T-helper 9 cell (primary cell): ENCODE measurements at regions not wholly inside any gene's neighbourhood (a gene's known extent, or its start where the extent isn't known, plus 50 kb on each side); places are given as distances from the start of the nearest gene placed in this dataset.

Source experiments
- DNase-seq: peaks from one replicate; pipeline ENCODE4 v3.0.0-alpha.2; 2020

DNA sequence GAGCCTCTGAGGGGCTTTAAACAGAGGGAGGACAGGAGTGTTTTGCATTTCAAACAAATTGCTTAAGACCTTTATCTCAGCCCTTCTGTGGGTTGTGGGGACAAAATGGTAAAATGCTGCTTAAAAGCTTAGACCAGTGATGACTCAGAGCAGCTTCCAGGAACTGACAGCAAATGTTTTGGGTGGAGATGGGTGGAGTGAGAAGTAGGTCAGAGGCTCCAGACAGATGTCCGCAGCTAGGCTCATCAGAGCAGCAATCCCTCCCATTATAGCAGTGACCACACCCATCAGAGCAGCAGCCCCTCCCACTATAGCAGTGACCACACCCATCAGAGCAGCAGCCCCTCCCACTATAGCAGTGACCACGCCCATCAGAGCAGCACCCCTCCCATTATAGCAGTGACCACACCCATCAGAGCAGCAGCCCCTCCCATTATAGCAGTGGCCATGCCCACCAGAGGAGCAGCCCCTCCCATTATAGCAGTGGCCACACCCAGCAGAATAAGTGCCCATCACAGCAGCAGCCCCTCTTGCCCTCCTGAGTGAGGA lies 532.2 kb downstream of the MATN1 start:
- DNase-seq = peak; percentile 23

DNA sequence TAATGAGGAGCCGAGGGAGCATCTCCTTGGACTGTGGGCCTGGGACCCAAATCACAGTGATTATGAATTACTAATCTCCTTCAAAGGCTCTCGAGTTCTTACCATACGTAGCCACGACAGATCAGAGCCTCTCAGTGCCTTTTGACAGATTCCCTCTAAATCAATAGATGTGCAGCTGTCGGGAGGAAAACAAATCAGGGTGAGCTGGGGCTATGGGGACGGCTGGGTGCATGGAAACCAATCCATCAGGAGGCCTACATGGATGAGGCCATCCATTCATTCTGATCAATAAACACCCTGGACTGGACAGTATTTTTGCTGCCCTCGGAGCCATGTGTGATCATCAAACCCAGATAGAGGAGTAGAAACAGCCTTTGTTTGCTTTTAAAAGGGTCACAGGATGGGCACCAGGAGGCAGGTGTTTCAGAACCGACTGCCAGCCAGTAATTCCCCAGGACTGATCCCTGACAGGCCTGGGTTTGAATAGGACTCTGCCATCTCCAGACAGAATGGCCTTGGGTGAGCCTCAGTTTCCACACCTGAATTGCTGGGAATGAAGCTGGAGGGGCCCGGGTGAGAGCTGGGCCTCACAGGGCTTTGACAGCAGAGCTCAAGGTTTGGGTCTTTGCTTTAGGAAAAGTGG lies 532.8 kb downstream of the MATN1 start:
- no peak for DNase-seq

DNA sequence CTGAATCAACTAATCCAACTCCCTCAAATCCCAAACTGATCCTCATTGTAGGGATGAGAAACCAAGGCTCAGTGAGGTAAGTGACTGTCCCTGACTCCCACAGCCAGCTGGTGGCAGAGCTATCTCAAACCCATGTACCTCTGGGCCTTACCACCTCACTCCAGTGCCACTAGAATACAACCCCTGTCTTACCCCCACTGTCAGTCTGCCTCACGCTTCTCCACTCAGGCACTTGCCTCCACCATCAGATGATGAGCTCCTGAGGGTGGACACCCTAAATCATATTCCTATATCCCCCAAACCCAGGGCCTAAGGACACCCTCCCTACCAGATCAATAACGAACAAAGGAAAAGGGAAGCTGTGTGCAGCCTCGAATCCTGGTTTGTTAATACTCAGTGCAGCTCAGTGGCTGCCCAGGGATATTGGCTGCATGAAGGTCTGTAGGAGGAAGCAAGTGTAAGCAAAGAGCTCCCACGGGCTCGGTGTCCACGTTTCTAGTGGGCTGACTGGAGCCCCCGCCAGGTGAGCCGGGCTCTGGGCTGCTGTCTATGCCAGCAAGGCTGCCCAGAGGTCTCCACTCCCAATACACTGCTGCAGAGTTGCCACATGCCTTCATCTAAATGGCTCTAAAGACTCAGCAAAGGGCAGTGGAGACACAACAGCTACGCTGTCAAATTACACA lies 533.4 kb downstream of the MATN1 start:
- no peak for DNase-seq

DNA sequence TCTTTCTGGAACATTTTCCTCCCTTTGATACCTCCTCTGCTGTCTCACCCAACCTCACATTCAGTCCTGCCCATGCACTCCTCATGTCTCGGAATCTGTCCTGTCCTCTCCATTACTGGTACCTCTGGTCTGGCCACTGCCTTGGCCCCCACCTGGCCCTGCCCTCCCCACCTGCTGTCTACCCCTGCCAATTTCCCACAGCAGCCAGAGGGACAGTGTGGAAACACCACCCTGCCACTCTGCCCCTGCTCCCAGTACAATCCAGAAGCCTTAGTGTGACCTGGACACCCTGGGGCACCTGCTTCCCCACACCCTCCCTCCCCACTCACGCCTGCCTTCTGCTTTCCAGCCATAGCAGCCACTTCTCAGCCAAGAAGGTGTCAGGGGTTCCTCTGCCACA lies 534.4 kb downstream of the MATN1 start:
- no peak for DNase-seq

DNA sequence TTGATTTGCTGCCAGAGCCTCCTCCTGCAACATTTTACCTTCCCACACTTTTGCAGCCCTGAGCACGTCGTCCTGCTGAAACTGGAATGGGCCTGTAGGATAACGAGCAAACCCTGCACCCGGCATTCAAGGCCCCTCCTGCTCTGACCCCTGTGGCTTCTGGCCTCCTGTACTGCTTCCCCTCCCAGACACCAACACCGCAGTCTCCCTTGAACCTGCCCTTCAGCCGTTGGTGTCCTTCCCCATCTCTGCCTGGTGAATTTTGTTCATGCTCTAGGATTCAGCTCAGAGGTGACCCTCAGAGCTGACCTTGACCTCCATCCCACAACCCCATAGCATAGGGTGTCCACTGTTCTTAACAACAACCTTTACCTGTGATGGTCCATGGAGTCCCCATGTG lies 535.1 kb downstream of the MATN1 start:
- DNase-seq = no peak

DNA sequence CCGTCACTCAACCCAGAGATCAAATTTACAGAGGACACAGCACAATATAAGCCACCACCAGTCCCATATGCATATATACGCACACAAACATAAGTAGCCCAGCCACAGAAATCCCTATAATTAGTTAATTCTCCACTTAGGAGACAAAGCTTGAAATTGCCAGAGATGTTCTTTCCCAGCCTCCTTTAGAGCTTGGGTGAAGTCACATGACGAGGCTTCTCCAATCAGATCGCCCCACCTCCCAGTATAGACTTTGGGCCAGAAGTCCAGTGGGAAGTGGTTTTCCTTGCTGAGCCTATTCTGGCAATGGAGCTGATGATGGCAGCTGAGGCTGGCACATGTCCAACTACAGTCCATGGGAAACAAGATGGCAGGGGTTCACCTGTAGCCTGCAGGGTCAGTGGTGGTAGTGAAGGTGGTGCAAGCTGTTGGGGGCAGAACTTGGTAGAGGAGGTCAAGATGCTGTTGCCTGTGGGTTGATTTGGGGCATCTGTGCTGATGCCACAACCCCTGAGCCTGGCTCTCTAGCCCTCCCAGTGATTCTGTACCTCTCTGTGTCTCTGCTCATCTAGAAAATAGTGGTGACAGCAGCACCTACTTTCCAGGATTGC lies 535.9 kb downstream of the MATN1 start:
- DNase-seq = no peak

DNA sequence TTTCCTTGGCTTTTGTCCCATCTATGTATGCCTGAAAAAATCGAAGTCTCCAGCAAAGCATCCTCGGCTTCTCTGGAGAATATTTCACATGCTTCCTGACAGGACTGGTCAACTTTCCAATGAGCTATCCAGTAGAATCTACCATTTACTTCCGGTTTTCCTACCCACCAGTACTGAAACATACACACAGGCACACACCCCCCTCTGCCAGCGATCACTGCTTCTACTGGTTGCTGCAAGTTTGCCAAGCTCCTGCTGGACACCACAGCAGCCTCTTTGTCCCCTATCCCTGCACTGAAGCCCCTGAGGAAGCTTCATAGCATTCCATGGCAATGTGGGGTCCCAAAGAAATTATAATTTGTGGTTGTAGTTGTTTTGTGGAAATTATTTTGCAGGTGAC lies 536.8 kb downstream of the MATN1 start:
- DNase-seq = no peak

DNA sequence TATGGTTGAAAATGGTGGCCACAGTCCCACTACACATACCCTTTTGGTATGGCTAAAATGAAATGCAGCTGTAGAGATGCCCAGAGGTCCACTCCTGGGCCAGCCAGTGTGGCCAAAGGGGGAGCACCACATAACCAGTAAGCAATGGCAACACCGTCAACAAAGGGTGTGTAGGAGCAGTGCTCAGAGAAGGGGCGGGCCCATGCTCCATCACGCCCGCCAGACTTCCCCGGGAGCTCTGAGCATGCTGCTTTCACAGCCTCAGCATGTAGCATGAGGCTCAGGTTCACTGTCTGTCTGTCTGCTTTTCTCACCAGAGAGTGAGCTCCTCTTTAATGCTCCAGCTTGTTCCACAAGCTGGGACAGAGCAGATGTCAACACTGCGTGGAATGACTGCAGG lies 537.6 kb downstream of the MATN1 start:
- DNase-seq = no peak

DNA sequence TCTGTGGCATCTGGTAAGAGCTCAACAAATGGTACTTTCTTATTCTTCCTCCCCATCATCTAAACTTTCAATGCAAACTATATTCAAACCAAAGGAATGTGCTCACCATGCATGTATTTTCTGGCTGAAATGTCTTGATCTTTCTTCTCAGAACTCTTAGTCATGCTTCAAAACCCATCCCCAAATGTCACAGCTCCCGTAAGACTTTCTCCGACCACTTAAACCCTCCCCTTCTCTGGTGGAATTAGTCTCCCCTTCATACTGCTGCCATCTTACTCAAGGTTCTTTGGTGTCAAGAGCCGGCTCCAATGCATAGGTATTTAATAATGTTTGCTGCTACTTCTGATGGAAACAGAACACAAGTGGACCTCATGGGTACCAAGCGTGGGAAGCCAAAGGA lies 538.1 kb downstream of the MATN1 start:
- DNase-seq = no peak

DNA sequence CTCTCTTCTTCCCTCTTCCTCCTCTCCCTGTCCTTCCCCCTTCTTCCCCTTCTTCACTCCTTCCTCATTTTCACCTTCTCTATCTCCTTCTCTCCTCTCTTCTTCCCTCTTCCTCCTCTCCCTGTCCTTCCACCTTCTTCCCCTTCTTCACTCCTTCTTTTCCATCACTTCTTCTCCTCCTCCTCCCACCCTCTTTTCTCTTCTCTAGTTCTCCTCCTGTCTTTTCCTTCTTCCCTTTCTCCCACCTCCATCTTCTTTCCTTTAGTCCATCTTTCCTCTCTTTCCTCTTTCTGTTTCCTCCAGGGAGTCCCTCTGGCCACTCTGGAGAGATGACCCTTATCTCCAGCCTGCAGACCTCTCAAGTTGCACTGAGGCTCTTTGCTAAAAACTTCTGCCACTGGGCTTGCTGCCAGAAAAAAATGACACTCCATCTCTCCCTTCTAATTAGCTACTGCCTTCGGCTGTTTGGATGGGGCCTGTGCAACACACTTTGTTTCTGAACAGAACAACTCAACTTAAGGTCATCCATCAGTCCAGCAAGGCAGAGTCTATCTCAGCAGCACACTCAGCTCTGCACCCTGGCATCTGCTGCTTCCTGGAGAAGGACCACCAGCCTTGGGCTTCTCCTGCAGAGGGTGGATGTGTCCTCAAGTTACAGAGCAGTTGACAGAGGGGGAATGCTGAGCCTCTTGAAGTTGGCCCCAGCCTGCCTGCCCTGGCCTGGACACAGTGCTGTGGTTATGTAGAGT lies 538.8 kb downstream of the MATN1 start:
- no peak for DNase-seq

DNA sequence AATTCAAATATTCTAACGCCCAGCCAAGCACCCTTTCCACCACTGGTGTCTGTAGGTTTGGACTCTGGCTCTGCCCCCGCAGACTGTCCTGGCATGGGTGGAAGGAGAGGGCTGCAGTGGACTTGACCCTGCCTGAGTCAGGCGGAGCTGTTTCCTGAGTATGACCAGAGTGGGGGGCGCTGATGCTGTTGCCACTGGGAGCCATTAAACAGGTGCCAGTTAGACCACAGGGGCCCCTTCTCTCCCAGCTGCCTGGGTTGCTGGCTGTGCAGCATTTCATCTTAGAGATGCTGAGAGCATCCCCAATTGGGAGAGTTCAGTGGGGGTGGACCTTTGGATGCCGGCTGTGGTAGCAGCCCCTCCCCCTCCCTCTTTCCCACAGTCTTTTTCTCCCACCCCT lies 539.5 kb downstream of the MATN1 start:
- no peak for DNase-seq

DNA sequence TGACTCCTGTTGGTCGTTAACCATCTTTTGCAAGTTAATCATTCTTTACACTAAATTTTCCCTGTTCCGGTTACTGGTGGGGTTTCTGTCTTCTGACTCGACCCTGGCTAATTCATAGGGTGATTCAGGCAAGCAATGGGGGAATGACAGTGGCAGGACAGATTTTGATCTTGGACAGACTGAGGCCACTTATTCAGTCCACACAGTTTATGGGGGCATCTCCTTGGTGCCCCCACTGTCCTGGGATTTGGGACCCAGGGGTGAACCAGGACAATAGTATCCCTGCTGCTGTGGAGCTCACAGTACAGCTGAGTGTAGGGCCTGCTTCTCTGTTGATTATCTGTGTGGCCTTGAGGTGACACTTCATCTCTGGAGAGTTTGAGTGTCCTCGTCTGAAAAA lies 540.4 kb downstream of the MATN1 start:
- no peak for DNase-seq

DNA sequence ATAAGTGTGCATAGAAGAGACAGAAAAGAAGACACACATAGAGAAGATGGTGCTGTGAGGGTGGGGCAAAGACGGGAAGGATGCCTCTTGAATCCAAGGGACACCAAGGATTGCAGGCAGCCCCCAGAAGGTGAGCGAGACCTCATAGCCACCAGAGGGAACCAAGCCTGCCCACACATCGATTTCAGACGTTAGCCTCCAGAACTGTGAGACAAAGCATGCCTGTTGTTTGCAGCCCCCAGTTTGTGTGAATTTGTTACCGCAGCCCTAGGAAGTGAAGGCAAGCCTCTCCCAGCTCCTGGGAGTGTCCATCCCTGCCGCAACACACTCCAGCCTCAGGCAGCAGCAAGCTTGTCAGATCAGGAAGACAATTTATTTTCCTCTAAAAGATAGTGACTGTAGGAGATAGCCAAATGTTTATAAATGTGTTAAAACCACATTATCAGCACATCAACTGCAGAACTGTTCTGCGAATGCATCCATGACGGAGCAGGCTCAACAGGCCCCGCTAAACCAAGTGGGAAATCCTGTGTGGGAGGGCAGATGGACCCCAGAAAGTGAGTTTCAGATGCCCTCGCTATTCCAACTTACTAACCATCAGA lies 543.3 kb downstream of the MATN1 start:
- no peak for DNase-seq

DNA sequence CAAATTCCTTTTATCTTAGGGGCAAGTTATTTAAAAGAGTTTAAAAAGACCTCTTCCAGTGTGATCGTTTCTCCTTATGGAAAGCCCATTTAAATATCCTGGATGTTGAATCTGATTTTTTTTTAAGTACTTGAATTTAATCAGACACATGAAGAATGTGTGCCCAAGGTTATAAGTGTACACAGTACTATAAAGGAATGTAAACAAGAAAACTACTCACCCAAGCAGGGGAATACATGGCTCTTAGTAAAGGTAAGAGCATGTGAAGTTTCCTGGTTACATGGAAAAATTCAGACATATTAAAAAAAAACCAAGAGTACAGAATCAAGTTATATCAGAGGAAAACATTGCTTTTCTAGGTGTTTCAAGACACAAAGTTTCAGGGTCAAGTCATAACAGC lies 546.9 kb downstream of the MATN1 start:
- DNase-seq = no peak

DNA sequence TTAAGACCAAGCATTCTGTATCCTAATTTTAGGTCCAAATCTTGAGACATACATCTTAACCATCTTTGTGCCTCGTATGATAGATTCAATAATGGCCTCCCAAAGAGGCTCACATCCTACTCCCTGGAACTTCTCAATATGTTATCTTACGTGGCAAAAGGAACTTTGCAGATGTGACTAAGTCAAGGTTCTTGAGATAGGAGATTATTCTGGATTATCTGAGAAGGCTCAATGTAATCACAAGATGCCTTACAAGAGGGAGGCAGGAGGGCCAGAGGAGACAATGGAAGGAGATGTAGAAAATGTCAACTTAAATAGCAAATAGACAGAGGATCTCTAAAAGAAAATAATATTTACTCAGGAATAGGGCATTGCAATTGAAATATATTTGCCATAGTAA lies 548.9 kb downstream of the MATN1 start:
- no peak for DNase-seq

DNA sequence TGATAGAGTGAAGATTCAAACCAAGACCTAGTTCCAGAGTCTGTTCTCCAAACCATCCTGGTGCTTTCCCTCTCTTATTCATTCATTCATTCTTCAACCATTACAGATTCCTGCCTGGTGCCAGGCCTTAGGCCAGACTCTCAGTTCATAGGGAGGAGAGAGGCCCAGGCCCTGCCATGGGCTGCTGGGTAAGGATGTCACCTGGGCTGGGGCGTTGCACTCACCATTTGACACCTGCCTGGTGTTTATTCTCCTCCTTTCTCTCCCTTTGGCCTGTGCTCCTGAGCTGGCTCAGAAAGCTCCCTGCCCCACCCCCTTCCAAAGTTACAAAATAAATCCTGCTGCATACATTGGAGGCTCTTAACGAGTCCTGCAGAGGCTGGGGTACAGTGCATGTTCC lies 549.8 kb downstream of the MATN1 start:
- no peak for DNase-seq

DNA sequence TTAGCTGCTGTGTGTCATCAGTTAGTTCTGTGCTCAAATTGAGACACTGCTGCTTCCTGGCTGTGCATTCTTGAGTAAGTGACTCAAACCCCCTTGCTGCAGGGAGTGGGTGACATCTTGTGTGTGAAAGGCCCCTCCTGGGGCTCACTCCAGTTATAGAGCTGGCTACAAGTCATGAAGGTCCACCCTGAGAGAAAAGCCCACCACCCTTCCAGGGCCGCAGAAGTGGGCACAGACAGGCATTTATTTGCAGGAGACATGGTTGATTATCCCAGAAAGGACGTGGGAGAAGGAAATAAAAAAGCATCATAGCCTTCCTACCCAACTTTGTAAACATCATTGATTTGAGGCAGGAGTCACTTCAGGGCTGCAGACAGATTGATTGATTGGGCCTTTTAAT lies 550.6 kb downstream of the MATN1 start:
- no peak for DNase-seq

DNA sequence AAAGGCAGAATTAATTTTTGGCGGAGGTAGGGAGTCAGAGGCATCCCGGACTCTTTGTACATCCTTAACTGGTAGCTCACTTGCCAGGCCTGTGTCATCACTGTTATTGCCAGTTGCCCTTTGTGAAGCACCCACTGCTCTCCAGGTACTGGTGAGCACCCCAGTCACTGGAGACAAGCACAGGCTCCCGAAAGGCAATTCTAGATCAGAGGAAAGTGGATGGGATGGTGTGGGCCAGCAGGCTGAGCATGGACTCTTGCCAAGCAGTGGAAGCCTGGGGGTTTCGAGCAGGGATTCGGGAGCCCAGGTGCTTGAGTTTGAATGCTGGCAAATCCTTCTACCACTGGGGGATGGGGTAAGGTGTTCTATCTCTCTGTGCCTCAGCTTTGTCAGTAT lies 551.1 kb downstream of the MATN1 start:
- no peak for DNase-seq

DNA sequence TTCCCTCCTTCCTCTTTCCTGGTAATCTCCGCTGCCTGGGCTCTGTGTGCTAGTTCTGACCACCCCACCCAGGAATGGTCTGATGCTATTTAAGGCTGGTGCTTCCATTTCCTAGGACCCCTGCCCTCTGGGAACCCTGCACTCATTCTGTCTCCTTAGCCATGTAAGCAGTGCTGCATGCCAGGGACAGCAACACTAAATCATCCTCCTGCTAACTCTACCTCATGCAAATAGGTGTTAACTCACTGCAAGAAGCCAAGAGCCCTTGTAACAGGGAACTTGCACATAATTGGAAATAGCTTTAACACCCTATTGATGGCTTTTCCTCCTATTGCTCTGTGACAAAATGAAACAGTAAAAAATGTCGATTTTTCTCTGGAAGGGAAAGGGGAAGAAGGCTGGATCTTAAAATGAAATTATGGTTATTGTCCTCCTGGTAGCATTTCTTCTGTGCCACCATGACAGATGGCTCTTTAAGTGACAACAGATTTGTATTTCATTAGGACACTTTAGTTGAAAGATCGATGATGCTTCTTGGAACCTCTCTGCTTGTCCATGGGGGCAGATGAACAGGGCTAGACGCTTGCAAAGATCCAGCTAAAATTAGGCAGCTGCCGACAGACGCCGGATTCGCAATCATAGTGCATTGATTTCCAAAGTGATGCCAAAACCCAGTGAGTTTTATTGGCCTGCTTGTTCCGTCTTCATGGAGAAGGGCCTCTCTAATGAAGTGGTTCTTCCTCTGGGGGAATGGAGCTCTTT lies 551.7 kb downstream of the MATN1 start:
- no peak for DNase-seq

DNA sequence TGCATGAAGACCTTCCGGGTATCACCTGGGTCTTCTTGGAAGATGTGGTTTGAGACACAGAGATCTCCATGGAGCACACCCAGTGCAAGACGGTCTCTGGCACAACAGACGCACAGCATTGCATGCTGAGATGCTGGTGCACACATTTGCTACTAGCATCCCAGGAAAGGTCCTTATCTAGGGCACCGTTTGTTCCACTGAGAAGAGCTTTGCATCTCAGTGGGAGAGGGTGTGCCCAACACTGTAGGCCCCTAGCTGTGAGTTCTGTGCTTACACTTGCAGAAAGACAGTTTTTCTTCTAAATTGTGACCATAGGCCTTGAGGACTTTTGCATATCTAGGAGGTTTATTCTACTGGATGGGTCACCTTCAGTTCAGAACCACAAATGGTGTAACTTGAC lies 554.1 kb downstream of the MATN1 start:
- DNase-seq = no peak

DNA sequence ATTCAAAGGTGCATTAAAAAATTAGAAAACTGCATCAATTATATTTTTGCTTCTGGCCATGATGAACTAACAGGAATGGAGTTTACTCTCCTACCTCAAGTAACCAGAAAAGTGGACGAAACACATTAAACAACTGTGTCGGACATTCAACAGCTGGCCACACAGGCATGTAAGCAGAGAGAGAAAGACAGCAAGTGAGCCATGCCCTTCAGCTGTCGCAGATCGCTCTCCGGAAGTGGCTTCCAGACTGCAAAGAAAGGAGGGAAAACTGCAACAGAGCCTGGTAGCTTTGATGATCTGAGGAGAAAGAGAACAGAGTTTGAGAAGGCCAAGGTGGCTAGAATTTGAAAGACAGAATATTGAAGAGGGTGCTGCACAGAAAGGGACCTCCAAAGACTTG lies 557.2 kb downstream of the MATN1 start:
- no peak for DNase-seq

DNA sequence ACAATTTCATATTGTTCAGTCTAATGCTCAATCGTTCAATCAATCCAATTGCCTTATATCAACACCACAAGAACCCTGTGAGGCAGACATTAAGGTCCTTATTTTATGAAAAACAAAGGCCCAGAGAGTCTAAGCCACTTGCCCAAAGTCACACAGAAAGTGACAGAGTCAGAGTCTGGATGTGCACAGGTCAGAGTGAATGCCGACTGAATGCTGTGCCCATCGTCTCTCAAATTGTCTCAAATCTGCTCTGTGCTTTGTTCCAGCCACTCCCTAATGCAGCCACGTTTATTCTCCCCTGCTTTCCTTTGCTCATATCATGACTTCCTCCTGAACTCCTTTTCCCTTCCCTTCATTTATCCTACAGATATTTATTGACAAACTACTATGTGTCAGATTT lies 558.3 kb downstream of the MATN1 start:
- DNase-seq = no peak
